ENCODE measurements at regions not wholly inside any gene's neighbourhood (a gene's known extent, or its start where the extent isn't known, plus 50 kb on each side); places are given as distances from the start of the nearest gene placed in this dataset.

DNA sequence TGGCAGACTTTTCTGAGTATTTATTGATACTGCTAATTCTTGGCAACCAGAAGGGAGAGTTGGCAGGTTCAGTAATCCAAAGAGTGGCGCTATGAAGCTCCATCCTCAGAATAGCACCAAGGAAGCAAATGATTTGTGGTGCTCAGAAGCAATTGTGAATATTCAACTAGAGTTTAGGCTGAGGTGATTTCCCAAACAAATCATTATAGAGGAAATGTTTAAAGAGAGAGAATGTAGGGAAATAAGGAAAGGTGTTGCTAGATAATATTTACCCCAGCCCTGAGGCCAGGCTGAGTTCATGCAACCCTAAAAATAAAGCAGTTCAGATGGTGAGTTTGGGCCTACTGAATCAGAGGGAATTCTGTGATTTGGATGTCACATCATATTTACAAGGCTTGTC, 363.4 kb upstream of the PLXNA2 start:
- DNase-seq (ENCODE audit: low read depth): no peak
- no peak overlapping the region for H3K4me3 ChIP-seq (replicated peaks; ENCODE audit: low read depth, low read length)
- TF ChIP-seq, protein P1, sequence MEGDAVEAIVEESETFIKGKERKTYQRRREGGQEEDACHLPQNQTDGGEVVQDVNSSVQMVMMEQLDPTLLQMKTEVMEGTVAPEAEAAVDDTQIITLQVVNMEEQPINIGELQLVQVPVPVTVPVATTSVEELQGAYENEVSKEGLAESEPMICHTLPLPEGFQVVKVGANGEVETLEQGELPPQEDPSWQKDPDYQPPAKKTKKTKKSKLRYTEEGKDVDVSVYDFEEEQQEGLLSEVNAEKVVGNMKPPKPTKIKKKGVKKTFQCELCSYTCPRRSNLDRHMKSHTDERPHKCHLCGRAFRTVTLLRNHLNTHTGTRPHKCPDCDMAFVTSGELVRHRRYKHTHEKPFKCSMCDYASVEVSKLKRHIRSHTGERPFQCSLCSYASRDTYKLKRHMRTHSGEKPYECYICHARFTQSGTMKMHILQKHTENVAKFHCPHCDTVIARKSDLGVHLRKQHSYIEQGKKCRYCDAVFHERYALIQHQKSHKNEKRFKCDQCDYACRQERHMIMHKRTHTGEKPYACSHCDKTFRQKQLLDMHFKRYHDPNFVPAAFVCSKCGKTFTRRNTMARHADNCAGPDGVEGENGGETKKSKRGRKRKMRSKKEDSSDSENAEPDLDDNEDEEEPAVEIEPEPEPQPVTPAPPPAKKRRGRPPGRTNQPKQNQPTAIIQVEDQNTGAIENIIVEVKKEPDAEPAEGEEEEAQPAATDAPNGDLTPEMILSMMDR (IDR thresholded peaks at IDR 0.05; ENCODE audit: low read length, missing control alignments): no peak

DNA sequence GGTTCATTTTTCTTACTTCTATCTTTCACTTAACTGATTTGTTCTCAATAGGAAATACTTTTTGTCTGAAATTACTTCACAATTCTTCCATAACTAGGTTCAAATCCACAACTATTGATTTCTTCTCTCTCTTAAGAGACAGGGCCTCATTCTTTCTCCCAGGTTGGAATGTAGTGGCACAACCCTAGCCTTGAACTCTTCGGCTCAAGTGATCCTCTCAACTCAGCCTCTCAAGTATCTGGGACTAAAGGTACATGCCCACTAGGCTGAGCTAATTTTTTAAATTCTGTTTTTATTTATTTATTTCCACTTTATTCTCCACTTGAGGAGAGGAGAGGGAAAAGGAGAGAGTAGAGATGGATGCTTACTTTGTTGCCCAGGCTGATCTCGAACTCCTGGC, 370.4 kb upstream of the PLXNA2 start:
- no peak overlapping the region for H3K4me3 ChIP-seq (replicated peaks; ENCODE audit: low read depth, low read length)
- TF ChIP-seq, protein P1 (IDR thresholded peaks at IDR 0.05; ENCODE audit: low read length, missing control alignments): no peak
- DNase-seq (ENCODE audit: low read depth): no peak

DNA sequence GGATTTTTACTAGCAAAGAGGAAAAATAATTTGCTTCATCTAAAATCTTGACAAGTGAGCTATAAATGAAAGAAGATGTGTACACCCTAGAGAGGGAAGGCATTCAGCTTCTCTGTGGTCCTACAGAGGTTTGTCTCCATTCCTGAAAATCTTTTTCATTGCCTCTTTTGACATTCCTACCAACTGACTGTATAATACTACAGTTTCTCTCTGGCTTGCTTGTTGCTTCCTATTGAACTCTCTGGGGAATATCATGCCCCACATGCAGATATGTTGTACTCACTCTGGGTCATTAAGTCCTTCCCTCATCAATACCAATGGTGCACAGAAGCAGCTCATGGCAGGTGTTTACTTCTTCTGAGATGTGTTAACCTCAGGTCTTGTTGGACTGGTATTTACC, 371.2 kb upstream of the PLXNA2 start:
- DNase-seq (ENCODE audit: low read depth): no peak
- H3K4me3 ChIP-seq (replicated peaks; ENCODE audit: low read depth, low read length): no peak overlapping the region
- TF ChIP-seq, protein P1 (IDR thresholded peaks at IDR 0.05; ENCODE audit: low read length, missing control alignments): no peak

DNA sequence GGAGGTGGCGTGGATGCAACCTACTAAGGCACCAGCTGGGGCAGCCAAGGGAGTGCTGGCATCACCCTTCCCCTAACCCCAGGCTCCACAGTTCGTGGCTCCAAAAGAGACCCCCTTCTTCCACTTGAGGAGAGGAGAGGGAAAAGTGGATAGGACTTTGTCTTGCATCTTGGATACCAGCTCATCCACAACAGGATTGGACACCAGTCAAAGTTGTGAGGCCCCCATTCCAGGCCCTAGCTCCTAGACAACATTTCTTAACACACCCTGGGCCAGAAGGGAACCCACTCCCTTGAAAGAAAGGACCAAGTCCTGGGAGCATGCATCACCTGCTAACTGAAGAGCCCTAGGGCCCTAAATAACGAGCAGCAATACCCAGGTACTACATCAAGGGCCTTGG, 372.6 kb upstream of the PLXNA2 start:
- no peak overlapping the region for H3K4me3 ChIP-seq (replicated peaks; ENCODE audit: low read depth, low read length)
- TF ChIP-seq, protein P1 (IDR thresholded peaks at IDR 0.05; ENCODE audit: low read length, missing control alignments): no peak
- DNase-seq (ENCODE audit: low read depth): no peak

DNA sequence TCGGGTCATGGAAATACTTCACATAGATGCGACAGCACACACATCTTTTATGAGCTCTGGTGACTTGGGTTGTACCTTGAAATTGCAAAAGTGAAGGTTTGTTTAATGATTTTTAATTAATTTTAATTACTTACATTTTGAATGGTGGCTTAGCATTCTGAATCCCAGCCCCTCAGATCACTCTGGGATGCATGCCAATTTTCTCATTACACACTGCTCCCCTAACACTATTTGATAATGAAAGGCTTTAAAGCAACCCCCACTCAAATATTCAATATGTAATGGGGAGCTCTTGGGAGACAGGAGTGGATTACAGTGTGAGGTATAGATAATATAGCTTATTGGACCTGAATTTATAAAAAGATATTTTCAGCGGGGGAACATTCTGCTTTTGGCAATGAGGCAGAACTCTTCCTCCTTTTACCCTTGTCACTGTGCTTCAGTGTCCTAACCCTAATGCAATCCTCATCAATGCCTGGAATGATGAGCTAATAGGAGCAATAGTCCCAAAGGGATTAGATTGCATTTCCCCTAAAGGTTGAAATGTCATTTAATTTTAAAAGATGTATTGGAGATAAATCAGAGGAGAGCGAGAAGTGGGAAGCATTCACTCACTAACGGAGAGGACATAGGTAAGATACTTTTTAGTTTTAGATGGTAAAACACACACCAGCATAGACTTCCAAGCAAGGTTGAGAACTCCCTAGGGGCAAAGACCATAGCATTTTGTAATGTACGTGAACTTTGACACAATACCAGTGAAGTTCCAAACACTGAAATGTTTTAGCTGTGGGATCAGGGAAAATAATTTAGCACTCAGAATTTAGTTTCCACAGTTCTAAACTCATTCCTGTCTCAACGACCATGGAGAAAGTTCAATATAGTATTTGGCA, 384.1 kb upstream of the PLXNA2 start:
- TF ChIP-seq, protein P1 (IDR thresholded peaks at IDR 0.05; ENCODE audit: low read length, missing control alignments): no peak
- no peak for DNase-seq (ENCODE audit: low read depth)
- no peak overlapping the region for H3K4me3 ChIP-seq (replicated peaks; ENCODE audit: low read depth, low read length)

DNA sequence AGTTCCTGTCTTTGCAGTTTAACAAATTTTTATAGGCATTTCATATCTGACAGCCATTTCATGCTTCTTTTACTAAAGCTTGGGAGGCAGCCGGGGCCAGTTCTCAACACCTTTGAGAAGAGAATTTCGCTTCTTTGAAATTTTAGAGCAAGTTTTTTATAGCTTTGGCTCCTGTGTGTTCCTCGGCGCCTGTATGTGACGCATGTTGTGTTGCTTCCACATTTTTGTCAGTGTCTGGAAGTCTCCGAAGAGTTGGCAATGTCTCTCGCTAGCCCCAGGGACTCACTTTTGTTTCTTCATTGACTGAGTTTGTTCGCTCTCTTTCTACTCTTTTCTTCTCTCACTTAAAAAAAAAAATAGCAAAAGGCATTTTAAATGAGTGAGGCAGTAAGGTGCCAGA, 386.9 kb upstream of the PLXNA2 start:
- H3K4me3 ChIP-seq (replicated peaks; ENCODE audit: low read depth, low read length): no peak overlapping the region
- no peak for DNase-seq (ENCODE audit: low read depth)
- TF ChIP-seq, protein P1 (IDR thresholded peaks at IDR 0.05; ENCODE audit: low read length, missing control alignments): no peak

DNA sequence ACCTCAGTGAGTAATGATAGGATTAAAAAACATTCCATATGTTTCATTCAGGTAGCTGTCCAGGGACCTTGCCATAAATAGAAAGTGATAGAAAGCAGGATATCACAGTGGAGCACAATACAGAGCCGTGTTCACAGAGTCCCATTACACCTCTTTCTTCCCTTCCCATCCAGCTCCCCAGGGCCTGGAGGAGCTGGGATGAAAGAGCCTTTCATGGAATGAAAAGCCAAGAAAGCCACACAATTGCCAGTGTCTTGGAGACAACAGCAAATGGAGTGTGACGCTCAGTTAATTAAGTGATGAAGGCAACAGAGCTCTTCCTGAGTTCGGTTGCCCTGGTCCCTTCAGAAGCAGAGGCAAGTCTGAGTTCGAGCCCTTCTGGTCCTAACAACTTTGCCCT, 387.3 kb upstream of the PLXNA2 start:
- no peak for DNase-seq (ENCODE audit: low read depth)
- no peak overlapping the region for H3K4me3 ChIP-seq (replicated peaks; ENCODE audit: low read depth, low read length)
- TF ChIP-seq, protein P1 (IDR thresholded peaks at IDR 0.05; ENCODE audit: low read length, missing control alignments): no peak

All from fibroblast of pulmonary artery (primary cell).